Neural progenitor cell (in vitro differentiated cells): ENCODE measurements at regions not wholly inside any gene's neighbourhood (a gene's known extent, or its start where the extent isn't known, plus 50 kb on each side); places are given as distances from the start of the nearest gene placed in this dataset.

Experiments used
- DNase-seq: peaks from one replicate; pipeline ENCODE4 v3.0.0-alpha.2; 2016; ENCODE audit warnings: low spot score
- H2AFZ ChIP-seq: fragments of 200-600 bp; sonication (generic); replicated peaks from 2 replicates; pipeline ENCODE4 v1.6.1; 2016; ENCODE audit warnings: antibody characterized with exemption
- H3F3A ChIP-seq: fragments of 200-600 bp; sonication (generic); 2 replicates; pipeline ENCODE4 v1.6.1; 2016; ENCODE audit warnings: antibody characterized with exemption, low read depth
- H3K27ac ChIP-seq: fragments of 200-600 bp; sonication (generic); 2 replicates; pipeline ENCODE4 v1.5.1; 2016; ENCODE audit warnings: mild to moderate bottlenecking
- H3K27me3 ChIP-seq: fragments of 200-600 bp; sonication (generic); 2 replicates; pipeline ENCODE4 v1.6.1; 2016; ENCODE audit warnings: mild to moderate bottlenecking, moderate library complexity
- H3K36me3 ChIP-seq: fragments of 200-600 bp; sonication (generic); 2 replicates; pipeline ENCODE4 v1.5.1; 2016
- H3K4me1 ChIP-seq: fragments of 200-600 bp; sonication (generic); 2 replicates; pipeline ENCODE4 v1.6.1; 2016; ENCODE audit warnings: mixed run types
- H3K4me2 ChIP-seq: fragments of 200-600 bp; sonication (generic); 2 replicates; pipeline ENCODE4 v1.6.1; 2016
- H3K4me3 ChIP-seq: fragments of 200-600 bp; sonication (generic); 2 replicates; pipeline ENCODE4 v1.5.1; 2016
- H3K79me2 ChIP-seq: fragments of 200-600 bp; sonication (generic); 2 replicates; pipeline ENCODE4 v1.6.1; 2016; ENCODE audit warnings: low read depth
- H3K9ac ChIP-seq: fragments of 200-600 bp; sonication (generic); 2 replicates; pipeline ENCODE4 v1.6.1; 2016
- H3K9me3 ChIP-seq: fragments of 200-600 bp; sonication (generic); 2 replicates; pipeline ENCODE4 v1.5.1; 2016; ENCODE audit warnings: low read depth
- H4K20me1 ChIP-seq: fragments of 200-600 bp; sonication (generic); 2 replicates; pipeline ENCODE4 v1.6.1; 2016; ENCODE audit warnings: low read depth
- H3K27ac Mint-ChIP-seq: 3 replicates; pipeline ENCODE4 v1.8.0; 2021; ENCODE audit warnings: mixed read lengths
- H3K27me3 Mint-ChIP-seq: 2 replicates; pipeline ENCODE4 v1.8.0; 2022; ENCODE audit warnings: low read depth, mild to moderate bottlenecking, inconsistent platforms, moderate library complexity, mixed read lengths; ENCODE audit not compliant: insufficient read depth
- H3K36me3 Mint-ChIP-seq: 3 replicates; pipeline ENCODE4 v1.8.0; 2021; ENCODE audit warnings: mixed read lengths
- H3K4me1 Mint-ChIP-seq: 3 replicates; pipeline ENCODE4 v1.8.0; 2021; ENCODE audit warnings: mixed read lengths
- H3K4me3 Mint-ChIP-seq: 3 replicates; pipeline ENCODE4 v1.8.0; 2021; ENCODE audit warnings: mild to moderate bottlenecking, moderate library complexity, mixed read lengths
- H3K9me3 Mint-ChIP-seq: 3 replicates; pipeline ENCODE4 v1.8.0; 2020; ENCODE audit warnings: mixed read lengths
- EZH2 ChIP-seq: fragments of 200-600 bp; sonication (generic); IDR thresholded peaks from 2 replicates; pipeline ENCODE4 v1.6.1; 2017; ENCODE audit warnings: antibody characterized with exemption, mild to moderate bottlenecking, moderate library complexity
- EZH2phosphoT487 ChIP-seq: fragments of 200-600 bp; sonication (generic); IDR thresholded peaks from 2 replicates; pipeline ENCODE4 v1.6.1; 2017; ENCODE audit warnings: antibody characterized with exemption
- TF ChIP-seq, protein P1 (sequence below): fragments of 200-600 bp; sonication (generic); IDR thresholded peaks from 2 replicates; pipeline ENCODE4 v1.5.1; 2017; ENCODE audit warnings: antibody characterized with exemption, mild to moderate bottlenecking

DNA sequence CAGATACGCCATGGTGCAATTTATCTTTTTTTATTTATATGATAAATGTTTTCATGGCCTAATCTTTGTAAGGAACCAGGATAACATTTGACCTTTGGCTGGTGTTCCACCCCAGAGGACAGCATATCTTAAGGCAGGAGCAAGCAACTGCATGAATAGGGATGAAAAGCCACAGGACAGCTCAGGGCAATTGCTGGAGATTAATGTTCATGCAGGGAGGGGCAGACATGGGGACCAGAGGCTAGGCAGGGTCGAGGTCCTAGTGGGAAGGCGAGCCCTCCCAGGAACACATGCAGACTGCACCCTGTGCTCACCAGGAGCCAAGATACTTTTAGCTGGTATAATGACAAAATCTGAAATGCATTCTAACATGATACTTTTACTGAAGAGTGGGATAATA lies 74.4 kb upstream of the HAO2 start:
- H3K4me2 ChIP-seq: peak overlapping the region; percentile 24
- H3K36me3 ChIP-seq: no peaks in the 10 kb centered on the region
- DNase-seq: no peak
- TF ChIP-seq EZH2phosphoT487 (no peak), EZH2 (no peak)
- TF ChIP-seq, protein P1, sequence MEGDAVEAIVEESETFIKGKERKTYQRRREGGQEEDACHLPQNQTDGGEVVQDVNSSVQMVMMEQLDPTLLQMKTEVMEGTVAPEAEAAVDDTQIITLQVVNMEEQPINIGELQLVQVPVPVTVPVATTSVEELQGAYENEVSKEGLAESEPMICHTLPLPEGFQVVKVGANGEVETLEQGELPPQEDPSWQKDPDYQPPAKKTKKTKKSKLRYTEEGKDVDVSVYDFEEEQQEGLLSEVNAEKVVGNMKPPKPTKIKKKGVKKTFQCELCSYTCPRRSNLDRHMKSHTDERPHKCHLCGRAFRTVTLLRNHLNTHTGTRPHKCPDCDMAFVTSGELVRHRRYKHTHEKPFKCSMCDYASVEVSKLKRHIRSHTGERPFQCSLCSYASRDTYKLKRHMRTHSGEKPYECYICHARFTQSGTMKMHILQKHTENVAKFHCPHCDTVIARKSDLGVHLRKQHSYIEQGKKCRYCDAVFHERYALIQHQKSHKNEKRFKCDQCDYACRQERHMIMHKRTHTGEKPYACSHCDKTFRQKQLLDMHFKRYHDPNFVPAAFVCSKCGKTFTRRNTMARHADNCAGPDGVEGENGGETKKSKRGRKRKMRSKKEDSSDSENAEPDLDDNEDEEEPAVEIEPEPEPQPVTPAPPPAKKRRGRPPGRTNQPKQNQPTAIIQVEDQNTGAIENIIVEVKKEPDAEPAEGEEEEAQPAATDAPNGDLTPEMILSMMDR: no peak
- no peak overlapping the region for H3K9ac ChIP-seq
- Mint-ChIP-seq H3K4me1 (peaks cover 40% of the 10 kb centered on the region), H3K27me3 (no peaks in the 10 kb centered on the region), H3K27ac (peak overlapping the region; percentile 77), H3K36me3 (peaks cover 2% of the 10 kb centered on the region), H3K9me3 (peaks cover 2% of the 10 kb centered on the region), H3K4me3 (peak overlapping the region; percentile 22)
- no peak overlapping the region for H2AFZ ChIP-seq
- H3K9me3 ChIP-seq: no peaks in the 10 kb centered on the region
- H3F3A ChIP-seq: no peaks in the 10 kb centered on the region
- H3K27ac ChIP-seq: no peak overlapping the region
- peaks cover 13% of the 10 kb centered on the region for H3K4me1 ChIP-seq
- no peak overlapping the region for H3K4me3 ChIP-seq
- no peaks in the 10 kb centered on the region for H3K79me2 ChIP-seq
- no peaks in the 10 kb centered on the region for H4K20me1 ChIP-seq
- H3K27me3 ChIP-seq: no peaks in the 10 kb centered on the region

DNA sequence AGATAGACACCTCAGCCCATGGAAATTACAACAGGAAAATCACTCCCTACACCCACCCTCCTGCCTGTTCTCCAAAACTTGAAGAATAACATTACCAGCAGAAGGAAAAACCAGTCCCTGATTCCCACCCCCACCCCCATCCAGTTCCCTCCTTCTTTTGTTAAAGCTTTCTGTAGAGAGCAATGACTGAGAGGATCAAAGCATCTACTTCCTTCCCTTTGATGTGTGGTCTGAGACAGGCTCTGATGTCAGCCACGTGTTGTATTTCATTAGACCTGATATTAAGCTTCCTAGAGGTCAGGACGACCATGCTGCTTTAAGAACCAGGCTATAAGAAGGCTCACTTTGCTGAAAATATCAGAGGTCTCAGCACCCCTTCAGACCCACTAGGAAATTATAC lies 73.9 kb upstream of the HAO2 start:
- peak overlapping the region; percentile 61 for H3K4me3 Mint-ChIP-seq
- DNase-seq: peak; percentile 28
- Histone ChIP-seq H3K4me2 (peak overlapping the region; percentile 24), H3K27me3 (no peaks in the 10 kb centered on the region), H4K20me1 (no peaks in the 10 kb centered on the region), H3K9me3 (no peaks in the 10 kb centered on the region), H3K36me3 (no peaks in the 10 kb centered on the region), H3K79me2 (no peaks in the 10 kb centered on the region), H3K27ac (no peak overlapping the region), H3K4me1 (peaks cover 13% of the 10 kb centered on the region), H3K9ac (no peak overlapping the region), H2AFZ (no peak overlapping the region), H3F3A (no peaks in the 10 kb centered on the region), H3K4me3 (no peak overlapping the region)
- no peak for TF ChIP-seq EZH2
- TF ChIP-seq, protein P1: no peak
- TF ChIP-seq EZH2phosphoT487: no peak
- peaks cover 40% of the 10 kb centered on the region for H3K4me1 Mint-ChIP-seq
- H3K27me3 Mint-ChIP-seq: no peaks in the 10 kb centered on the region
- peaks cover 2% of the 10 kb centered on the region for H3K9me3 Mint-ChIP-seq
- H3K27ac Mint-ChIP-seq: peak overlapping the region; percentile 77
- H3K36me3 Mint-ChIP-seq: peaks cover 2% of the 10 kb centered on the region

DNA sequence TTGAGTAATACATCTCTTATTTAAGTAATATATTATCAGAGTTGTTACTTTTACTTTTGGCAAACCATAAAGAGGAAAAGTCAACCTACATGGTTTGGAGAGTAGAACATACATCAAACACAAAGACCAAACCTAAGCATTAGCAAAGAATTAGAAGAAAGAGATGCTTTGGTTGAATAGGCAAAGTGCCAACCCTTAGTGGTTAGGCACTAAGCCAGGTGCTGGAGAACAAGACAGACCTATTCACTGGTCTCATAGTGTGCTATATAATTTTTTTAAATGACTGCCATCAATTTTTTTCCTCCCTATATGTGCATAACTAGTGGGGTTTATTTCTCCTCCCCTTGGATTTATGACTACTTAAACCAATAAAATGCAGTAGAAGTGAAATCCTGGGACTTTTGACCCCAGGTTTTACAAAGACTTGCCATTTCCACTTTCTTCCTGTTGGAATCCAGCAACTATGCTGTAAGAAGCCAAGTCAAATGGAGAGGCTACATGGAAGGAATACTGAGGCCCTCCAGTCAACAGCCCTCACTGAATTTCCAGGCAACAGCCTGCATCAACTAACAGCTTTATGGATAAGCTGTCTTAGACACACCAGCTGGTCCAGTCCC lies 69.8 kb upstream of the HAO2 start:
- H3K4me3 ChIP-seq: no peak overlapping the region
- Mint-ChIP-seq H3K27ac (no peak overlapping the region), H3K27me3 (no peaks in the 10 kb centered on the region), H3K9me3 (peaks cover 2% of the 10 kb centered on the region), H3K36me3 (peaks cover 2% of the 10 kb centered on the region), H3K4me1 (peaks cover 27% of the 10 kb centered on the region), H3K4me3 (no peak overlapping the region)
- H3K4me1 ChIP-seq: peaks cover 13% of the 10 kb centered on the region
- H4K20me1 ChIP-seq: no peaks in the 10 kb centered on the region
- no peak overlapping the region for H3K27ac ChIP-seq
- H3K27me3 ChIP-seq: no peaks in the 10 kb centered on the region
- H3F3A ChIP-seq: no peaks in the 10 kb centered on the region
- no peak overlapping the region for H3K4me2 ChIP-seq
- no peaks in the 10 kb centered on the region for H3K79me2 ChIP-seq
- TF ChIP-seq, protein P1: no peak
- no peak for TF ChIP-seq EZH2phosphoT487
- TF ChIP-seq EZH2: no peak
- H3K9ac ChIP-seq: no peak overlapping the region
- no peaks in the 10 kb centered on the region for H3K36me3 ChIP-seq
- no peak overlapping the region for H2AFZ ChIP-seq
- no peaks in the 10 kb centered on the region for H3K9me3 ChIP-seq
- DNase-seq: no peak
